RWPE2 (cell line): ENCODE measurements at regions not wholly inside any gene's neighbourhood (a gene's known extent, or its start where the extent isn't known, plus 50 kb on each side); places are given as distances from the start of the nearest gene placed in this dataset.

ENCODE experiments used
- ATAC-seq: fragments of 200-7000 bp; cut with Tn5 transposase; 3 replicates; pipeline ENCODE4 v1.9.1; 2021; ENCODE audit warnings: low read depth
- DNase-seq: peaks from one replicate; pipeline ENCODE4 v3.0.0-alpha.2; 2020; ENCODE audit warnings: low spot score
- H3K27ac ChIP-seq: fragments of 450-650 bp; 2 replicates; pipeline ENCODE4 v1.5.1; 2017; ENCODE audit warnings: mild to moderate bottlenecking; ENCODE audit not compliant: poor library complexity, severe bottlenecking
- H3K27me3 ChIP-seq: fragments of 250-450 bp; sonication (Bioruptor Pico); 2 replicates; pipeline ENCODE4 v1.5.1; 2021; ENCODE audit warnings: mild to moderate bottlenecking, moderate library complexity; ENCODE audit not compliant: insufficient read depth, poor library complexity, severe bottlenecking
- H3K36me3 ChIP-seq: fragments of 250-450 bp; sonication (Bioruptor Pico); 2 replicates; pipeline ENCODE4 v1.5.1; 2020; ENCODE audit warnings: low read depth, mild to moderate bottlenecking, moderate library complexity
- H3K4me1 ChIP-seq: fragments of 250-450 bp; sonication (Bioruptor Pico); 2 replicates; pipeline ENCODE4 v1.5.1; 2021; ENCODE audit warnings: mild to moderate bottlenecking, moderate library complexity; ENCODE audit not compliant: insufficient read depth, poor library complexity, severe bottlenecking
- H3K4me3 ChIP-seq: fragments of 250-450 bp; sonication (Bioruptor Pico); 2 replicates; pipeline ENCODE4 v1.5.1; 2021; ENCODE audit warnings: mild to moderate bottlenecking, moderate library complexity; ENCODE audit not compliant: severe bottlenecking
- H3K9me3 ChIP-seq: fragments of 250-450 bp; sonication (Bioruptor Pico); 2 replicates; pipeline ENCODE4 v1.5.1; 2021; ENCODE audit warnings: mild to moderate bottlenecking, moderate library complexity; ENCODE audit not compliant: severe bottlenecking
- TF ChIP-seq, protein P1 (sequence below): fragments of 450-650 bp; IDR thresholded peaks from one replicate; pipeline ENCODE4 v1.5.1; 2017; ENCODE audit warnings: mild to moderate bottlenecking, moderate library complexity; ENCODE audit not compliant: poor library complexity, severe bottlenecking

DNA sequence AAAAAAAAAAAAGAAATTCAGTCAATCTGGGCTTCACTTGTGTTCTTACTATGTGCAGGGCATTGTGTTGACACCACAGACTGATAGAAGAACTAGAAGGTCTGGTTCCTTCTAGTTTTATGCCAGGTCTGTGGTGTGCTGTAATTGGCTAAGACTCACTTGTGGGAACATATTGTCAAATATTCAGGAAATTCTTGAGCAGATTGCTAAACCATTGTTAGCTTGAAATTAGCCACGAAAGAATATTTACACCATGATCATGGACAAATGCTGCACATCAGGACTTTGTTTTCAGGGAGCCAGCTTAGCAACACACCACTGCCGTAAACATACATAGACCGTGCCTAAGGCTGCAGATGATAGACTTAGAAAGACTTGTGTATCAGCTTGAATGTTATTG is 74.6 kb downstream of the GTPBP8 start:
- Histone ChIP-seq H3K36me3 (no peaks in the 10 kb centered on the region), H3K9me3 (no peaks in the 10 kb centered on the region), H3K27ac (no peak overlapping the region), H3K27me3 (no peaks in the 10 kb centered on the region), H3K4me3 (no peak overlapping the region), H3K4me1 (no peaks in the 10 kb centered on the region)
- TF ChIP-seq, protein P1, sequence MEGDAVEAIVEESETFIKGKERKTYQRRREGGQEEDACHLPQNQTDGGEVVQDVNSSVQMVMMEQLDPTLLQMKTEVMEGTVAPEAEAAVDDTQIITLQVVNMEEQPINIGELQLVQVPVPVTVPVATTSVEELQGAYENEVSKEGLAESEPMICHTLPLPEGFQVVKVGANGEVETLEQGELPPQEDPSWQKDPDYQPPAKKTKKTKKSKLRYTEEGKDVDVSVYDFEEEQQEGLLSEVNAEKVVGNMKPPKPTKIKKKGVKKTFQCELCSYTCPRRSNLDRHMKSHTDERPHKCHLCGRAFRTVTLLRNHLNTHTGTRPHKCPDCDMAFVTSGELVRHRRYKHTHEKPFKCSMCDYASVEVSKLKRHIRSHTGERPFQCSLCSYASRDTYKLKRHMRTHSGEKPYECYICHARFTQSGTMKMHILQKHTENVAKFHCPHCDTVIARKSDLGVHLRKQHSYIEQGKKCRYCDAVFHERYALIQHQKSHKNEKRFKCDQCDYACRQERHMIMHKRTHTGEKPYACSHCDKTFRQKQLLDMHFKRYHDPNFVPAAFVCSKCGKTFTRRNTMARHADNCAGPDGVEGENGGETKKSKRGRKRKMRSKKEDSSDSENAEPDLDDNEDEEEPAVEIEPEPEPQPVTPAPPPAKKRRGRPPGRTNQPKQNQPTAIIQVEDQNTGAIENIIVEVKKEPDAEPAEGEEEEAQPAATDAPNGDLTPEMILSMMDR, result no peak
- ATAC-seq (no peak), DNase-seq (no peak)

- H3K4me3 ChIP-seq, result no peak overlapping the region
- H3K27ac ChIP-seq, result no peak overlapping the region
- H3K9me3 ChIP-seq, result no peaks in the 10 kb centered on the region
- DNase-seq (no peak), ATAC-seq (no peak)
- H3K27me3 ChIP-seq, result peaks cover 4% of the 10 kb centered on the region
- no peaks in the 10 kb centered on the region for H3K36me3 ChIP-seq
- TF ChIP-seq, protein P1, result no peak
- no peaks in the 10 kb centered on the region for H3K4me1 ChIP-seq
These were observed 79.4 kb downstream of the GTPBP8 start for GRCh38 chr3:113070072-113070640.

GRCh38 chr3:113070681-113071113 is 79.9 kb downstream of the GTPBP8 start:
- TF ChIP-seq, protein P1, result no peak
- peaks cover 4% of the 10 kb centered on the region for H3K27me3 ChIP-seq
- no peaks in the 10 kb centered on the region for H3K9me3 ChIP-seq
- no peaks in the 10 kb centered on the region for H3K36me3 ChIP-seq
- no peaks in the 10 kb centered on the region for H3K4me1 ChIP-seq
- DNase-seq (no peak), ATAC-seq (peak; percentile 41; the same call in 1 of the 3 replicates)
- H3K27ac ChIP-seq, result no peak overlapping the region
- no peak overlapping the region for H3K4me3 ChIP-seq

DNA sequence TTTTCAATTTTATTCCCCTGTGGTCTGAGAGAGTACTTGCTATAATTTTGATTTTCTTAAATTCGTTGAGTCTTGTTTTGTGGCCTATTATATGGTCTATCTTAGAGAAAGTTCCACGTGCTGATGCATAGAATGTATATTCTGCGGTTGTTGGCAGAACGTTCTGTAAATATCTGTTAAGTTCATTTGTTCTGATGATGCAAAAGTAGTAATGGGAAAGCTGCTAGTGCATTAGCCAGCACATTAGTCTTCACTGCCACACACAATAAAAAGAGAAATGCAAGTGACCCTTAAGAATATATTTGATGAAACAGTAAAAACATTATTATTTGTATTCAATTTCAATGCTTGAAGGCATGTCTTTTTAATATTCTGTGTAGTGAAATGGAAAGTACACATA is 84.8 kb downstream of the GTPBP8 start:
- Histone ChIP-seq H3K4me1 (no peaks in the 10 kb centered on the region), H3K36me3 (no peaks in the 10 kb centered on the region), H3K27me3 (peaks cover 4% of the 10 kb centered on the region), H3K4me3 (no peak overlapping the region), H3K27ac (no peak overlapping the region), H3K9me3 (no peaks in the 10 kb centered on the region)
- ATAC-seq (no peak), DNase-seq (no peak)
- TF ChIP-seq, protein P1, result no peak

DNA sequence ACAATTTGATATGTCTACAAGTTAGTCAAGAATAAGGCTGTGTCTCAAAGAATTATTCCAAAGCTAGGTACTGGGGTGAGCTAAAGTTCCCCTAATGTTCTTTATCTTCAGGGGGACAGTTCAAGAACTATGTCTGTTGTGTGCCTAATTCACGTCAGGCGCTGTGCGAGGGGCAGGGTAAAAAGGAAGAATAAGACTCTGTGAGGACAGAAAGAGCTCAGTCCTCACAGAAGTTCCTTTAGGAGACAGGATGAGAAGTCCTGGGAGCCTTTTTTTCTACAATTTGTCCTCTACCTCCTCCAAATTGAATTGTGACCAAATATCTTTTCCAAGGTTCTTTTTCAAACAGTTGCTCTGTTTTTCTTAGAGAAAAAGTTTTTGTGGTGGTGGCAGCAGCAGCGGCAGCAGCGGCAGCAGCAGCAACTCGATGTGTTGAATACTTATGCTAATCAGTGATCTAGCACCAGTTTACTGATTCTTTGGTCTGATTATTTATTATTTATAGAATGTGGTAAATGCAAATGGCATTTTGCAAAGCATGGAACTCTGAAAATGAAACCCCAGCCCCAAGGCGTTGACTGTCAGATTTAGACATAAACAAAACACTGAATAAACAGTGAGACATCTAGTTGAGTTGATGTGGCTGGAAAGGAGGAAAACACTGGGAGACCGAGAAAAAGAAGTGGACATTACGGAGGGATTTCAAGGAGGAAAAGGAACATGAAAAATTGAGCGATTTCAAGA is 88.6 kb downstream of the GTPBP8 start:
- DNase-seq (no peak), ATAC-seq (no peak)
- H3K4me3 ChIP-seq, result no peak overlapping the region
- TF ChIP-seq, protein P1, result no peak
- H3K36me3 ChIP-seq, result no peaks in the 10 kb centered on the region
- H3K27me3 ChIP-seq, result peaks cover 4% of the 10 kb centered on the region
- no peaks in the 10 kb centered on the region for H3K9me3 ChIP-seq
- no peak overlapping the region for H3K27ac ChIP-seq
- peaks cover 4% of the 10 kb centered on the region for H3K4me1 ChIP-seq
